K562 (cell line): ENCODE measurements at regions not wholly inside any gene's neighbourhood (a gene's known extent, or its start where the extent isn't known, plus 50 kb on each side); places are given as distances from the start of the nearest gene placed in this dataset.

Source experiments
- ATAC-seq: fragments of 200-7000 bp; cut with Tn5 transposase; 3 replicates; pipeline ENCODE4 v1.9.1; 2020; ENCODE audit warnings: moderate library complexity
- BruUV-seq: library from RNA; stranded (reverse); fragments of 400-500 nt; replicated peaks from 2 replicates; lab custom pipeline; 2021; lab: Mats Ljungman, UMichigan
- CTCF ChIA-PET: fragments of 300-600 bp; formaldehyde crosslinking; extraction: SDS; loops from one replicate; lab custom pipeline; 2021; ENCODE audit warnings: low intra/inter-chr PET ratio; lab: Yijun Ruan, JAX
- POLR2A ChIA-PET: fragments of 300-600, 350-650 bp; sonication (Branson Sonifier 250); formaldehyde crosslinking; extraction: SDS; loops from one replicate; lab custom pipeline; 2021; ENCODE audit warnings: antibody characterized with exemption, inconsistent platforms; lab: Yijun Ruan, JAX
- DNase-seq, 4 experiments: peaks; one replicate each; pipeline versions ENCODE4 v3.0.0 to v3.0.0-alpha.2; 2011 to 2018; ENCODE audit warnings: low spot score in 3 of 4, mixed read lengths in 3 of 4; ENCODE audit errors: extremely low read depth in 1 of 4
- FAIRE-seq: peaks from 2 replicates; lab custom pipeline; 2011; peaks lifted over from hg19 to GRCh38; lab: Jason Lieb, UNC
- H2AFZ ChIP-seq: 2 replicates; pipeline ENCODE4 v1.6.0; 2011; ENCODE audit warnings: low read depth, low read length, control low read depth, inconsistent platforms
- H3K27ac ChIP-seq: fragments of 200-600 bp; 3 replicates; pipeline ENCODE4 v1.8.0; 2011; ENCODE audit warnings: low read depth, mild to moderate bottlenecking, control low read depth, inconsistent platforms, low read length, moderate library complexity, mixed read lengths; ENCODE audit errors: extremely low read depth
- H3K27me3 ChIP-seq, 2 experiments: fragments of 300-600 bp in 1 of 2; 2 replicates in 1 of 2; 3 replicates in 1 of 2; pipeline versions ENCODE4 v1.6.0 to v1.8.0; 2011; ENCODE audit warnings: inconsistent platforms in 2 of 2, low read length in 2 of 2, mild to moderate bottlenecking in 1 of 2, mixed read lengths in 1 of 2, moderate library complexity in 1 of 2; ENCODE audit not compliant: control insufficient read depth in 2 of 2, insufficient read depth in 2 of 2
- H3K36me3 ChIP-seq: fragments of 300-600 bp; 3 replicates; pipeline ENCODE4 v1.8.0; 2011; ENCODE audit warnings: mild to moderate bottlenecking, low read length, inconsistent platforms; ENCODE audit not compliant: control insufficient read depth, insufficient read depth
- H3K4me1 ChIP-seq, 2 experiments: fragments of 200-600 bp in 1 of 2; replicated peaks in 1 of 2; 2 replicates in 1 of 2; 3 replicates in 1 of 2; pipeline versions ENCODE4 v1.5.1 to v1.8.0; 2011; ENCODE audit warnings: inconsistent platforms in 2 of 2, low read length in 2 of 2, mild to moderate bottlenecking in 1 of 2, mixed read lengths in 1 of 2, moderate library complexity in 1 of 2; ENCODE audit not compliant: control insufficient read depth in 2 of 2, insufficient read depth in 2 of 2
- H3K4me2 ChIP-seq: 2 replicates; pipeline ENCODE4 v1.6.1; 2011; ENCODE audit warnings: low read length, control low read depth, inconsistent platforms, mixed read lengths; ENCODE audit not compliant: insufficient read depth
- H3K4me3 ChIP-seq: fragments of 200-600 bp; sonication (generic), shearing (Covaris generic); 2 replicates; pipeline ENCODE4 v1.5.1; 2016; ENCODE audit warnings: control low read depth, inconsistent platforms
- H3K79me2 ChIP-seq: fragments of 200-600 bp; 3 replicates; pipeline ENCODE4 v1.8.0; 2011; ENCODE audit warnings: low read length, inconsistent platforms; ENCODE audit not compliant: control insufficient read depth, insufficient read depth
- H3K9ac ChIP-seq, 2 experiments: 2 replicates each; pipeline versions ENCODE4 v1.6.0 to v1.6.1; 2011; ENCODE audit warnings: low read depth in 2 of 2, low read length in 2 of 2, control low read depth in 1 of 2, inconsistent platforms in 1 of 2, mild to moderate bottlenecking in 1 of 2, mixed read lengths in 1 of 2; ENCODE audit not compliant: insufficient read depth in 1 of 2
- H3K9me1 ChIP-seq: one replicate; pipeline ENCODE4 v1.6.0; 2011; ENCODE audit warnings: inconsistent platforms, mild to moderate bottlenecking, low read length, moderate library complexity; ENCODE audit not compliant: control insufficient read depth, insufficient read depth
- H3K9me3 ChIP-seq: replicated peaks from 2 replicates; pipeline ENCODE4 v1.5.1; 2011; ENCODE audit warnings: low read depth, low read length, inconsistent platforms; ENCODE audit not compliant: control insufficient read depth, insufficient read depth
- H4K20me1 ChIP-seq: replicated peaks from 2 replicates; pipeline ENCODE4 v1.6.1; 2011; ENCODE audit warnings: low read length, inconsistent platforms, mixed read lengths; ENCODE audit not compliant: control insufficient read depth, insufficient read depth
- EHMT2 ChIP-seq: fragments of 450-650 bp; IDR thresholded peaks from 2 replicates; pipeline ENCODE4 v1.6.1; 2018; ENCODE audit warnings: antibody characterized with exemption
- FIP1L1 ChIP-seq: fragments of 200-400 bp; formaldehyde crosslinking; IDR thresholded peaks from 2 replicates; pipeline ENCODE4 v1.6.1; 2018; ENCODE audit warnings: mild to moderate bottlenecking, low read depth, low read length; ENCODE audit not compliant: poor library complexity, severe bottlenecking
- FOXA1 ChIP-seq: fragments of 450-650 bp; IDR thresholded peaks from 2 replicates; pipeline ENCODE4 v1.6.1; 2016; ENCODE audit warnings: mild to moderate bottlenecking, borderline replicate concordance
- MCM5 ChIP-seq: fragments of 450-650 bp; IDR thresholded peaks from 2 replicates; pipeline ENCODE4 v1.6.1; 2016; ENCODE audit warnings: low read depth
- RB1 ChIP-seq: fragments of 450-650 bp; IDR thresholded peaks from 2 replicates; pipeline ENCODE4 v1.6.1; 2017; ENCODE audit warnings: low read depth, mild to moderate bottlenecking
- SIX5 ChIP-seq, 2 experiments: IDR thresholded peaks; 2 replicates each; pipeline ENCODE4 v1.6.1; 2011; ENCODE audit warnings: low read length in 2 of 2, borderline replicate concordance in 1 of 2, low read depth in 1 of 2, mild to moderate bottlenecking in 1 of 2, moderate library complexity in 1 of 2; ENCODE audit not compliant: insufficient read depth in 1 of 2
- ZNF41 ChIP-seq: fragments of 250-450 bp; sonication (Bioruptor Pico); conservative IDR thresholded peaks from 2 replicates; pipeline ENCODE4 v1.4.0; 2020; ENCODE audit warnings: mild to moderate bottlenecking
- WGBS: fragments of 100-300 bp; shearing (Covaris generic); methylation state at CpG from one replicate; pipeline ENCODE4 v1.1.6; 2016; ENCODE audit warnings: low coverage, mixed read lengths; ENCODE audit not compliant: insufficient coverage; ENCODE audit errors: missing lambda C conversion rate; 5-methylcytosine and 5-hydroxymethylcytosine counted together
- in situ Hi-C: fragments of 300-500 bp; cut with MboI; formaldehyde crosslinking; loops from 4 replicates; pipeline ENCODE4 v1.15.0; 2018; ENCODE audit warnings: inconsistent platforms, mixed read lengths
- intact Hi-C: fragments of 100-400 bp; cut with micrococcal nuclease; formaldehyde crosslinking; loops from 2 replicates; pipeline ENCODE4 v1.14.2; 2022
- TF ChIP-seq, protein P1 (sequence below), 2 experiments: fragments of 450-650 bp in 1 of 2; IDR thresholded peaks; 2 replicates each; pipeline ENCODE4 v1.6.1; 2011 to 2017; ENCODE audit warnings: low read depth in 2 of 2, antibody characterized with exemption in 1 of 2, borderline replicate concordance in 1 of 2, low read length in 1 of 2, mild to moderate bottlenecking in 1 of 2, mixed read lengths in 1 of 2; ENCODE audit not compliant: control insufficient read depth in 1 of 2

DNA sequence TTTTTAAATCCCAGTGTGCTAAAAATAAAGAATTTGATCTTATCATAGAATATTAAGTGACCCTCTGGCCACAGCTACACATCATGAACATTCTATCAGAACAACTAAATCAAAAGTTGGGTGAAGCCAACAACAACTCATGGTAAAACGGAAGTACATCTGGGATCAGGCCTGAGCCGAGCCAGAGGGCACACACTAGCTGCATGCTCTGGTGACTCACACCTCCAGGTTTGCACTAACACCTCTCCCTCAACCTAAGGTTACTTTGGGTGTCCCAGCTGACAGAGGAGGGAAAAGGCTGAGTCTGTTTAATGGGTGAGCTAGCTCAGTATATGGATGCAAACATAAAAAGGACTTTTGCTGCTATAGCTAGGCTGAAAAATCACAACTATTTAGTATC lies 281.6 kb downstream of the HGF start:
- Histone ChIP-seq H3K9me1 (no peaks in the 10 kb centered on the region), H3K9me3 (no peaks in the 10 kb centered on the region), H3K27me3 (no peaks in the 10 kb centered on the region), H4K20me1 (no peaks in the 10 kb centered on the region), H3K9ac (no peak overlapping the region), H2AFZ (no peak overlapping the region), H3K4me2 (no peak overlapping the region), H3K27ac (no peak overlapping the region), H3K79me2 (no peaks in the 10 kb centered on the region), H3K4me1 (no peaks in the 10 kb centered on the region), H3K4me3 (no peak overlapping the region), H3K36me3 (no peaks in the 10 kb centered on the region)
- no peak for DNase-seq
- CTCF ChIA-PET: no interaction called here
- intact Hi-C loops (loop anchor here (10.0 kb wide), 1 partner anchor 557 kb away; no protein-coding TSS in a partner anchor), in situ Hi-C loops (loop anchor here (10.0 to 25.0 kb wide), 3 partner anchors 1074 to 1249 kb away; no protein-coding TSS in a partner anchor)
- no TSS peak for BruUV-seq
- WGBS: 9% methylated on average over 2 of the region's 2 CpGs
- no peak for ATAC-seq
- TF ChIP-seq ZNF41 (no peak), SIX5 (IDR thresholded peaks at IDR 0.05; ENCODE audit: borderline replicate concordance in 1 of 2, insufficient read depth in 1 of 2, low read depth in 1 of 2, low read length in 2 of 2) (no peak), FOXA1 (no peak), MCM5 (no peak), FIP1L1 (no peak), EHMT2 (no peak), RB1 (no peak)
- TF ChIP-seq, protein P1, sequence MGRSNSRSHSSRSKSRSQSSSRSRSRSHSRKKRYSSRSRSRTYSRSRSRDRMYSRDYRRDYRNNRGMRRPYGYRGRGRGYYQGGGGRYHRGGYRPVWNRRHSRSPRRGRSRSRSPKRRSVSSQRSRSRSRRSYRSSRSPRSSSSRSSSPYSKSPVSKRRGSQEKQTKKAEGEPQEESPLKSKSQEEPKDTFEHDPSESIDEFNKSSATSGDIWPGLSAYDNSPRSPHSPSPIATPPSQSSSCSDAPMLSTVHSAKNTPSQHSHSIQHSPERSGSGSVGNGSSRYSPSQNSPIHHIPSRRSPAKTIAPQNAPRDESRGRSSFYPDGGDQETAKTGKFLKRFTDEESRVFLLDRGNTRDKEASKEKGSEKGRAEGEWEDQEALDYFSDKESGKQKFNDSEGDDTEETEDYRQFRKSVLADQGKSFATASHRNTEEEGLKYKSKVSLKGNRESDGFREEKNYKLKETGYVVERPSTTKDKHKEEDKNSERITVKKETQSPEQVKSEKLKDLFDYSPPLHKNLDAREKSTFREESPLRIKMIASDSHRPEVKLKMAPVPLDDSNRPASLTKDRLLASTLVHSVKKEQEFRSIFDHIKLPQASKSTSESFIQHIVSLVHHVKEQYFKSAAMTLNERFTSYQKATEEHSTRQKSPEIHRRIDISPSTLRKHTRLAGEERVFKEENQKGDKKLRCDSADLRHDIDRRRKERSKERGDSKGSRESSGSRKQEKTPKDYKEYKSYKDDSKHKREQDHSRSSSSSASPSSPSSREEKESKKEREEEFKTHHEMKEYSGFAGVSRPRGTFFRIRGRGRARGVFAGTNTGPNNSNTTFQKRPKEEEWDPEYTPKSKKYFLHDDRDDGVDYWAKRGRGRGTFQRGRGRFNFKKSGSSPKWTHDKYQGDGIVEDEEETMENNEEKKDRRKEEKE (IDR thresholded peaks at IDR 0.05; ENCODE audit: borderline replicate concordance in 1 of 2, control insufficient read depth in 1 of 2, low read depth in 2 of 2, low read length in 1 of 2): no peak
- FAIRE-seq: no peak
- POLR2A ChIA-PET: no interaction called here
